HepG2 (cell line): ENCODE measurements at regions not wholly inside any gene's neighbourhood (a gene's known extent, or its start where the extent isn't known, plus 50 kb on each side); places are given as distances from the start of the nearest gene placed in this dataset.

ENCODE experiments used
- ATAC-seq: fragments of 200-7000 bp; cut with Tn5 transposase; 3 replicates; pipeline ENCODE4 v1.9.1; 2020; ENCODE audit warnings: mild to moderate bottlenecking, moderate library complexity
- BruUV-seq: library from RNA; stranded (reverse); fragments of 400-500 nt; replicated peaks from 2 replicates; lab custom pipeline; 2021; lab: Mats Ljungman, UMichigan
- CTCF ChIA-PET: fragments of 300-600 bp; formaldehyde crosslinking; extraction: SDS; loops from one replicate; lab custom pipeline; 2021; ENCODE audit warnings: low total read pairs, inconsistent platforms, low intra/inter-chr PET ratio; lab: Yijun Ruan, JAX
- POLR2A ChIA-PET: fragments of 350-600 bp; sonication (Branson Sonifier 250); formaldehyde crosslinking; loops from one replicate; lab custom pipeline; 2020; ENCODE audit warnings: antibody characterized with exemption, inconsistent platforms; lab: Yijun Ruan, JAX
- DNase-seq: peaks from one replicate; pipeline ENCODE4 v3.0.0-alpha.2; 2015; ENCODE audit warnings: low spot score
- FAIRE-seq: peaks from 3 replicates; lab custom pipeline; 2011; peaks lifted over from hg19 to GRCh38; lab: Jason Lieb, UNC
- H2AFZ ChIP-seq: one replicate; pipeline ENCODE4 v1.6.1; 2011; ENCODE audit warnings: low read length, inconsistent platforms
- H3K27ac ChIP-seq: fragments of 300-600 bp; 3 replicates; pipeline ENCODE4 v1.8.0; 2011; ENCODE audit warnings: mixed run types, mild to moderate bottlenecking, mixed read lengths, low read length, inconsistent platforms; ENCODE audit not compliant: insufficient read depth; ENCODE audit errors: extremely low read length
- H3K27me3 ChIP-seq, 2 experiments: fragments of 200-600 bp in 1 of 2; 2 replicates in 1 of 2; 3 replicates in 1 of 2; pipeline versions ENCODE4 v1.6.0 to v1.8.0; 2011; ENCODE audit warnings: low read length in 2 of 2, mild to moderate bottlenecking in 2 of 2, moderate library complexity in 2 of 2, inconsistent platforms in 1 of 2; ENCODE audit not compliant: insufficient read depth in 2 of 2, control insufficient read depth in 1 of 2
- H3K36me3 ChIP-seq, 2 experiments: fragments of 200-600 bp in 1 of 2; replicated peaks in 1 of 2; 2 replicates in 1 of 2; 3 replicates in 1 of 2; pipeline versions ENCODE4 v1.5.1 to v1.8.0; 2011; ENCODE audit warnings: low read length in 2 of 2, inconsistent platforms in 1 of 2; ENCODE audit not compliant: insufficient read depth in 2 of 2, control insufficient read depth in 1 of 2
- H3K4me1 ChIP-seq: 2 replicates; pipeline ENCODE4 v1.5.1; 2012; ENCODE audit warnings: low read length, inconsistent platforms; ENCODE audit not compliant: insufficient read depth
- H3K4me2 ChIP-seq: 2 replicates; pipeline ENCODE4 v1.6.0; 2011; ENCODE audit warnings: low read depth, low read length, inconsistent platforms
- H3K4me3 ChIP-seq, 3 experiments: fragments of 200-600 bp in 1 of 3; sonication (generic), shearing (Covaris generic) in 1 of 3; replicated peaks in 1 of 3; 2 replicates each; pipeline ENCODE4 v1.5.1; 2011 to 2016; ENCODE audit warnings: low read length in 3 of 3, inconsistent platforms in 2 of 3, low read depth in 2 of 3, mild to moderate bottlenecking in 2 of 3, control low read depth in 1 of 3, mixed read lengths in 1 of 3; ENCODE audit not compliant: insufficient read depth in 1 of 3
- H3K79me2 ChIP-seq: one replicate; pipeline ENCODE4 v1.6.1; 2011; ENCODE audit warnings: low read length, inconsistent platforms; ENCODE audit not compliant: insufficient read depth
- H3K9ac ChIP-seq: 2 replicates; pipeline ENCODE4 v1.6.0; 2011; ENCODE audit warnings: mild to moderate bottlenecking, low read depth, low read length, inconsistent platforms; ENCODE audit not compliant: insufficient read depth
- H3K9me3 ChIP-seq: 2 replicates; pipeline ENCODE4 v1.5.1; 2012; ENCODE audit warnings: mild to moderate bottlenecking, low read length
- H4K20me1 ChIP-seq: 2 replicates; pipeline ENCODE4 v1.6.0; 2011; ENCODE audit warnings: inconsistent platforms, mild to moderate bottlenecking, low read length, moderate library complexity; ENCODE audit not compliant: insufficient read depth
- CCDC6 ChIP-seq: sonication (generic); formaldehyde crosslinking; IDR thresholded peaks from 2 replicates; pipeline ENCODE4 v1.8.1; 2022; ENCODE audit warnings: mild to moderate bottlenecking, missing genetic modification reagents, moderate library complexity
- CEBPG ChIP-seq: IDR thresholded peaks from 2 replicates; pipeline ENCODE4 v1.6.1; 2016
- CHCHD3 ChIP-seq: sonication (generic); formaldehyde crosslinking; IDR thresholded peaks from 2 replicates; pipeline ENCODE4 v1.8.0; 2022; ENCODE audit warnings: mild to moderate bottlenecking, missing genetic modification reagents, moderate library complexity
- CHD2 ChIP-seq: IDR thresholded peaks from 2 replicates; pipeline ENCODE4 v1.6.1; 2011; ENCODE audit warnings: low read depth, low read length, improper control_type of control experiment
- EP300 ChIP-seq, 3 experiments: sonication (generic) in 1 of 3; formaldehyde crosslinking in 1 of 3; IDR thresholded peaks; 2 replicates each; pipeline versions ENCODE4 v1.5.1 to v1.6.1; 2011 to 2020; ENCODE audit warnings: low read depth in 2 of 3, low read length in 2 of 3, borderline replicate concordance in 1 of 3, improper control_type of control experiment in 1 of 3, mild to moderate bottlenecking in 1 of 3, missing genetic modification reagents in 1 of 3, moderate library complexity in 1 of 3
- FOXK1 ChIP-seq: sonication (generic); formaldehyde crosslinking; IDR thresholded peaks from 2 replicates; pipeline ENCODE4 v1.4.0; 2020; ENCODE audit warnings: low read depth, missing genetic modification reagents, borderline replicate concordance
- FOXK2 ChIP-seq: fragments of 450-650 bp; IDR thresholded peaks from 2 replicates; pipeline ENCODE4 v1.6.1; 2016
- HDAC6 ChIP-seq: fragments of 200-600 bp; sonication (generic); IDR thresholded peaks from 2 replicates; pipeline ENCODE4 v1.7.0; 2017; ENCODE audit warnings: mild to moderate bottlenecking, antibody characterized with exemption, low read length, low read depth
- HNRNPL ChIP-seq: fragments of 200-400 bp; formaldehyde crosslinking; IDR thresholded peaks from 2 replicates; pipeline ENCODE4 v1.6.1; 2017; ENCODE audit warnings: mild to moderate bottlenecking, low read depth, low read length
- KAT8 ChIP-seq: IDR thresholded peaks from 2 replicates; pipeline ENCODE4 v1.6.1; 2016; ENCODE audit warnings: missing genetic modification reagents, missing compliant biosample characterization
- MIER2 ChIP-seq: IDR thresholded peaks from 2 replicates; pipeline ENCODE4 v1.6.1; 2016; ENCODE audit warnings: missing biosample characterization, missing genetic modification reagents
- POLR2A ChIP-seq, 2 experiments: IDR thresholded peaks; 2 replicates each; pipeline ENCODE4 v1.6.1; 2011; ENCODE audit warnings: low read depth in 2 of 2, low read length in 2 of 2, mild to moderate bottlenecking in 1 of 2, moderate library complexity in 1 of 2; ENCODE audit not compliant: insufficient read depth in 1 of 2
- RCOR2 ChIP-seq: IDR thresholded peaks from 2 replicates; pipeline ENCODE4 v1.6.1; 2016; ENCODE audit warnings: missing biosample characterization, missing genetic modification reagents
- SKI ChIP-seq: fragments of 450-650 bp; IDR thresholded peaks from one replicate; pipeline ENCODE4 v1.6.1; 2018; ENCODE audit warnings: mild to moderate bottlenecking; ENCODE audit not compliant: partially characterized antibody
- TCF12 ChIP-seq, 2 experiments: fragments of 450-650 bp in 1 of 2; sonication (generic) in 1 of 2; formaldehyde crosslinking in 1 of 2; IDR thresholded peaks; 2 replicates each; pipeline versions ENCODE4 v1.6.1 to v1.8.0; 2017 to 2022; ENCODE audit warnings: antibody characterized with exemption in 1 of 2, mild to moderate bottlenecking in 1 of 2, missing genetic modification reagents in 1 of 2, moderate library complexity in 1 of 2
- XRCC5 ChIP-seq: fragments of 200-400 bp; formaldehyde crosslinking; optimal IDR thresholded peaks from 2 replicates; pipeline ENCODE3; 2017; ENCODE audit warnings: mild to moderate bottlenecking, low read length
- ZFP1 ChIP-seq: IDR thresholded peaks from 2 replicates; pipeline ENCODE4 v1.6.1; 2016
- ZFP36 ChIP-seq: fragments of 150-350 bp; IDR thresholded peaks from 2 replicates; pipeline ENCODE4 v1.6.1; 2018; ENCODE audit warnings: borderline replicate concordance, low read length, low read depth; ENCODE audit not compliant: partially characterized antibody
- ZNF101 ChIP-seq: sonication (generic); formaldehyde crosslinking; IDR thresholded peaks from 2 replicates; pipeline ENCODE4 v1.4.0; 2020; ENCODE audit warnings: mild to moderate bottlenecking, low read depth, missing genetic modification reagents, borderline replicate concordance
- ZNF337 ChIP-seq: sonication (generic); formaldehyde crosslinking; IDR thresholded peaks from 2 replicates; pipeline ENCODE4 v1.5.1; 2020; ENCODE audit warnings: missing genetic modification reagents, low read depth, mild to moderate bottlenecking, borderline replicate concordance
- ZNF430 ChIP-seq: sonication (generic); formaldehyde crosslinking; IDR thresholded peaks from 2 replicates; pipeline ENCODE4 v1.9.0; 2021; ENCODE audit warnings: mild to moderate bottlenecking, missing genetic modification reagents
- WGBS: methylation state at CpG from one replicate; pipeline ENCODE4 v1.1.6; 2017; ENCODE audit warnings: low lambda C conversion rate; 5-methylcytosine and 5-hydroxymethylcytosine counted together
- in situ Hi-C: cut with HindIII; loops from 2 replicates; pipeline ENCODE4 v1.10.0; 2017; ENCODE audit warnings: low pct_unique_long_range_greater_than_20kb; ENCODE audit not compliant: extremely low pct_ligation_motif_present
- intact Hi-C: fragments of 100-400 bp; cut with micrococcal nuclease; formaldehyde crosslinking; loops from one replicate; pipeline ENCODE4 v1.10.0; 2022; ENCODE audit not compliant: unreplicated experiment
- TF ChIP-seq, protein P1 (sequence below): sonication (generic); formaldehyde crosslinking; IDR thresholded peaks from 2 replicates; pipeline ENCODE4 v1.5.0; 2020; ENCODE audit warnings: missing genetic modification reagents
- TF ChIP-seq, protein P2 (sequence below): sonication (generic); formaldehyde crosslinking; IDR thresholded peaks from 2 replicates; pipeline ENCODE4 v1.5.1; 2020; ENCODE audit warnings: missing genetic modification reagents, mild to moderate bottlenecking, borderline replicate concordance
- TF ChIP-seq, protein P3 (sequence below): sonication (generic); formaldehyde crosslinking; IDR thresholded peaks from 2 replicates; pipeline ENCODE4 v1.4.0; 2020; ENCODE audit warnings: missing genetic modification reagents

DNA sequence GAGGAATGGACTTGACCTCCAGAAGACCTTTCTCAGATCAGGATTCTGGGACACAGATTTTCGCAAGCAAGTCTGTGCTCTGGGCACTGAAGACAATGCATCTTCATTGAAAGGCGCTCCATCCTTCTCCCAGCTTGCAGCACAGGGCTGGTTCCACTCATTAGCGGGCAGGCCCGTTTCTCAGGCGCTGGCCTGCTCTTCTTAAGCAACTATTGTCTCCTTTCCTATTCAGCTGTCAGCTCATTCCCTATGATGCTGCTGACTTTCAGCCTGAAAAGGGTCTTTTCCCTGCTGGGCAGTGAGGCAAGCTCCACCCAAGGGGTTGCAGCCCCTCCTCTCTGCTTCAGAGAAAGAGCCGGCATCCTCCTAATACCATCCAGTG lies 91.9 kb upstream of the PLXNA2 start (continued):
- TF ChIP-seq, protein P1, sequence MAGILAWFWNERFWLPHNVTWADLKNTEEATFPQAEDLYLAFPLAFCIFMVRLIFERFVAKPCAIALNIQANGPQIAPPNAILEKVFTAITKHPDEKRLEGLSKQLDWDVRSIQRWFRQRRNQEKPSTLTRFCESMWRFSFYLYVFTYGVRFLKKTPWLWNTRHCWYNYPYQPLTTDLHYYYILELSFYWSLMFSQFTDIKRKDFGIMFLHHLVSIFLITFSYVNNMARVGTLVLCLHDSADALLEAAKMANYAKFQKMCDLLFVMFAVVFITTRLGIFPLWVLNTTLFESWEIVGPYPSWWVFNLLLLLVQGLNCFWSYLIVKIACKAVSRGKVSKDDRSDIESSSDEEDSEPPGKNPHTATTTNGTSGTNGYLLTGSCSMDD (CRISPR knock-in tag): no peak
- TF ChIP-seq CCDC6 (CRISPR knock-in tag): no peak
- TF ChIP-seq HDAC6: no peak
- no peak for TF ChIP-seq HNRNPL
- TF ChIP-seq ZNF101 (CRISPR knock-in tag): no peak
- TF ChIP-seq, protein P2, sequence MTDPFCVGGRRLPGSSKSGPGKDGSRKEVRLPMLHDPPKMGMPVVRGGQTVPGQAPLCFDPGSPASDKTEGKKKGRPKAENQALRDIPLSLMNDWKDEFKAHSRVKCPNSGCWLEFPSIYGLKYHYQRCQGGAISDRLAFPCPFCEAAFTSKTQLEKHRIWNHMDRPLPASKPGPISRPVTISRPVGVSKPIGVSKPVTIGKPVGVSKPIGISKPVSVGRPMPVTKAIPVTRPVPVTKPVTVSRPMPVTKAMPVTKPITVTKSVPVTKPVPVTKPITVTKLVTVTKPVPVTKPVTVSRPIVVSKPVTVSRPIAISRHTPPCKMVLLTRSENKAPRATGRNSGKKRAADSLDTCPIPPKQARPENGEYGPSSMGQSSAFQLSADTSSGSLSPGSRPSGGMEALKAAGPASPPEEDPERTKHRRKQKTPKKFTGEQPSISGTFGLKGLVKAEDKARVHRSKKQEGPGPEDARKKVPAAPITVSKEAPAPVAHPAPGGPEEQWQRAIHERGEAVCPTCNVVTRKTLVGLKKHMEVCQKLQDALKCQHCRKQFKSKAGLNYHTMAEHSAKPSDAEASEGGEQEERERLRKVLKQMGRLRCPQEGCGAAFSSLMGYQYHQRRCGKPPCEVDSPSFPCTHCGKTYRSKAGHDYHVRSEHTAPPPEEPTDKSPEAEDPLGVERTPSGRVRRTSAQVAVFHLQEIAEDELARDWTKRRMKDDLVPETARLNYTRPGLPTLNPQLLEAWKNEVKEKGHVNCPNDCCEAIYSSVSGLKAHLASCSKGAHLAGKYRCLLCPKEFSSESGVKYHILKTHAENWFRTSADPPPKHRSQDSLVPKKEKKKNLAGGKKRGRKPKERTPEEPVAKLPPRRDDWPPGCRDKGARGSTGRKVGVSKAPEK (CRISPR knock-in tag): no peak
- no peak for TF ChIP-seq CEBPG
- TF ChIP-seq, protein P3, sequence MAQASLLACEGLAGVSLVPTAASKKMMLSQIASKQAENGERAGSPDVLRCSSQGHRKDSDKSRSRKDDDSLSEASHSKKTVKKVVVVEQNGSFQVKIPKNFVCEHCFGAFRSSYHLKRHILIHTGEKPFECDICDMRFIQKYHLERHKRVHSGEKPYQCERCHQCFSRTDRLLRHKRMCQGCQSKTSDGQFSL (CRISPR knock-in tag): no peak

DNA sequence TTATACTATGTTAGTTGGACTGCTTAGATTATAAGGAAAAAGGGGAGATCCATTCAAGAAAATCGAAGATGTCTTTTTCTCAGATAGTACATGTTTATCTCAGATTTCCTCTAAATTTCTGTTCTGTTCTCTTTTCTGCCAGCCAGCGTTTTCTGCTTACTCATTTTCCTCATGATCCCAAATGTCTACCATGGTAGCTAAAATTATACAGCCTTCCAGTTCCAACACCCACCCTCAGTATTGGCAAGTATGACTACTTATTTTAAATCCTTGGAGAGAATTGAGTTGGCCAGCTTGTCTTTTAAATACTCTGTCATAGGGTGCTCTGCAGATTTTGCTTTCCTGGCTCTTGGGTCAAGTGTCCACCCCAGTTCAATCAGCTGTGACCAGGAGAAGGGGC lies 95.7 kb upstream of the PLXNA2 start:
- Histone ChIP-seq H3K4me1 (no peaks in the 10 kb centered on the region), H3K36me3 (no peaks in the 10 kb centered on the region), H3K4me2 (no peak overlapping the region), H3K27ac (no peak overlapping the region), H3K27me3 (no peaks in the 10 kb centered on the region), H3K79me2 (no peaks in the 10 kb centered on the region), H3K9me3 (no peaks in the 10 kb centered on the region), H3K9ac (no peak overlapping the region), H2AFZ (no peak overlapping the region), H4K20me1 (no peaks in the 10 kb centered on the region), H3K4me3 (no peak overlapping the region)
- POLR2A ChIA-PET: no interaction called here
- CTCF ChIA-PET: no interaction called here
- ATAC-seq: no peak
- intact Hi-C loops (no loop called here), in situ Hi-C loops (no loop called here)
- no peak for DNase-seq
- FAIRE-seq: no peak
- no peak for TF ChIP-seq KAT8 (CRISPR knock-in tag)
- TF ChIP-seq MIER2 (CRISPR knock-in tag): no peak
- TF ChIP-seq CHCHD3 (CRISPR knock-in tag): no peak
- TF ChIP-seq FOXK1 (CRISPR knock-in tag): no peak
- no peak for TF ChIP-seq ZFP36
- TF ChIP-seq EP300 (IDR thresholded peaks at IDR 0.05; ENCODE audit: low read depth in 2 of 2, low read length in 2 of 2): no peak
- no peak for TF ChIP-seq EP300 (CRISPR knock-in tag; IDR thresholded peaks at IDR 0.05; ENCODE audit: borderline replicate concordance)
- no peak for TF ChIP-seq TCF12 (IDR thresholded peaks at IDR 0.05)
- no peak for TF ChIP-seq TCF12 (CRISPR knock-in tag; IDR thresholded peaks at IDR 0.05)
- no peak for TF ChIP-seq FOXK2
- no peak for TF ChIP-seq RCOR2 (CRISPR knock-in tag)
- TF ChIP-seq XRCC5: no peak
- no peak for TF ChIP-seq SKI
- no peak for TF ChIP-seq CHD2
- TF ChIP-seq ZNF430 (CRISPR knock-in tag): no peak
- no peak for TF ChIP-seq POLR2A (IDR thresholded peaks at IDR 0.05; ENCODE audit: insufficient read depth in 1 of 2, low read depth in 2 of 2, low read length in 2 of 2)
- no peak for TF ChIP-seq ZFP1 (CRISPR knock-in tag)
- no peak for TF ChIP-seq ZNF337 (CRISPR knock-in tag)
- no TSS peak for BruUV-seq
- WGBS: 4% methylated on average over 2 of the region's 2 CpGs
